NAMALWA (cell line): ENCODE measurements at regions not wholly inside any gene's neighbourhood (a gene's known extent, or its start where the extent isn't known, plus 50 kb on each side); places are given as distances from the start of the nearest gene placed in this dataset.

ENCODE experiments used
- DNase-seq: peaks from one replicate; pipeline ENCODE4 v3.0.0-alpha.2; 2015; ENCODE audit warnings: low spot score

GRCh38 chr9:17970277-17970676, 391.4 kb downstream of the SH3GL2 start:
- DNase-seq: no peak

- DNase-seq: no peak
Measured at GRCh38 chr9:17978773-17979172, 399.9 kb downstream of the SH3GL2 start.

DNA sequence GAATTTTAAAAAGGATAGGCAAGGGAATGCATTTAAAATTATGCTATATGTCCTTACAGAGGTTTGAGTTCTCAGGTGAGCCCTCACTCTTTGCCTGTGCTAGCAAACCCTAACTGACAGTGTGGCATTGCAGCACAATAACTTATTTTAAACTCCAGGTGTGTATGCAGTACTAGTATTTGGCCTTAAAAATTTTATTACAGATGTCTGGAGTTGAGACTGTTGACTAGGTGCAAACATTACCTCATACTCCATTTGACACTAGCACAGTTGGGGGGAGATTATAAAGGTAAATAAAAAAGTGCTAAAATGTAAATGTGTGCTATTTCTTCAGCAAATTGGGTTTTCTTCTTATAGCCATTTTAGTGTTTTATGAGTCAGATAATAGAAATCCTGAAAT, 407.7 kb downstream of the SH3GL2 start:
- no peak for DNase-seq

DNA sequence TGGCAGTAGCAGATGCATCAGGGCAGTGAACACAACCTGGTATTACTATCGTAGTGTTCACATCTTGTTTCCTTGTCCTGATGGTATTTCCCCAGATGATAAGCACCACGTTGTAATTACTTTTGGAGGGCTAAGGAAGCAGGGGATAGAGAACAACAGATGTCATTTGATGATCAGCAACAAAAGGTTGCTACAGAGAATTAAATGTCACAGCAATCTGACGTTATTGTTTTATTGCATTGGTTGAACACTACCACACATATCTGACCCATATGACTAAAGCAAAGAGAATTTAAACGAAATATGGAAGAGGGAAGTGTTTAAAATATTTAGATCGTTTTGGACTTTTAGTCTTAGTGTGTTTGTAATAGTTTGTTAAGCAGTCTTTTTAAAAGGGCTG, 408.3 kb downstream of the SH3GL2 start:
- no peak for DNase-seq

DNA sequence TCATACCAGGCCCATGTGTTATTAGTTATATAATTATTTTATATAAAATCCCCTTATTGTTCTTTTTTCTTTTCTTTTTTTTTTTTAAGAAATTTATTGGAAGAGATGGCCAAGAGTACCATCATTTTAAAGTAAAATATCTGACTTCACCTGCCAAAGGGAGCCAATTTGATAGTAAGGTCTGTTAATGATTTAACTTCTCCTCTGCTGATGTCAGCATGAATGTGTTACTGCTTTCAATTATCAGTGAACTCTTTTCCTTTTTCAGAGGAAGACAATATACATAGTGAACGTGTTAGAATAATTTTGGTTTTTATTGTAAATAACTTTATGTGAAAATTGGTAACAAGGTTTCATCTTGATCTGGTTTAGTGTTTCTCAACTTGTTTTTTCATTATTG, 409.6 kb downstream of the SH3GL2 start:
- DNase-seq: no peak

DNA sequence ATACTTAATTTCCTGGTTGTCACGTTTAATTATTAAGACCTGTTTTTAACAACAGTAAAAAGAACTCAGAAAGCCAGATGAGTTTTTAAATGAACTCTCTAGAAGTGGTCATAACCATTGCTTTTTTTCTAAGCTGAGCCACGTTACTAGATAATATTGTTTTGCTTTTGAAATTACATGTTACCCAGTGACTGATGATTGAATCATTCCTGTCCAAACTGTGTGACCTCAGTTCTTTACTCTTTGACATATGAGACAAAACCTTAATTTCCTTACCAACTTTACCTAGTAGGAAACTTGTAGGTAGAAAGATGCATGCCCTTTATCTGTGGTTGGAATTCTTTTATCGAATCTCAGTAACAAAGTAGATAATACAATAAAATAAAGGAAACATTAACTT, 411.7 kb downstream of the SH3GL2 start:
- no peak for DNase-seq

DNA sequence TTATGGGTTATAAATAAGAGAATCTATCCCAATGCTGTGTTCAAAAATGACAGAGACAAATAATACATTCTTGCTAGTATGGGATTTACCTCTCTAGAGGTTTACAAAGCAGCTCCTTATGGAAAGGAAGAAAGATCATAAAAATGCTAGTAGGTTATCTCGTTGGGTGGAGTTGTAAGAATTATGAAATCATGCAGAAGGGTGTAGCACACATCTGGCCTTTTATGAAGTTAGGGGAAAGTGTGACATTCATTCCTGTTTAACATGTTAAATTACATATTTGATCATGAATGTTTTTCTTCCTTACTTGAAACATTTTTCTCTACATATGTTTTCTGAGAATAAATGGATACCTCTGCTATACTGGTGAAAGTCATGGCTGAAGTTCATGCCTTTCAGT, 414.2 kb downstream of the SH3GL2 start:
- DNase-seq: no peak

- no peak for DNase-seq
Measured at GRCh38 chr9:17994695-17995425, 416.0 kb downstream of the SH3GL2 start.

DNA sequence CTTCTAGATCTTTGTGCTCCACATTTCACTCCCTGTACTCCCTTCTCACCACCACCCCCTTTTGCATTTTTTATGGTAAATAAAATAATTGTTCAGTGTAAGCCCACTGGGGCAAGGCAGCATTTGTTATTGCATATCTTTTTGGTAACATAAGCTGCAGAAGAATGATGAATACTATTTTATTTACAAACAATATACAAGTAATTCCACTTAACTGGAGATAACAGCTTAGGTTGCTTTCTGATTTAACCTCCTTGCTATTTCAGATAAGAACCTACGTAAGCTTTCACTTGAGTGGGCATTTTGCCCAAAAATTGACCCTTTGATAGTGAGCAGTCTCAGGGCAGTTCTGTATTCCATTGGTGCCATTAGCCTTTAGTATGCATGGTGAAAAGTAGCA, 417.9 kb downstream of the SH3GL2 start:
- DNase-seq: no peak

- DNase-seq: no peak
Measured at GRCh38 chr9:18002718-18003438, 424.0 kb downstream of the SH3GL2 start.

- no peak for DNase-seq
Measured at GRCh38 chr9:18006591-18006990, 427.7 kb downstream of the SH3GL2 start.

- DNase-seq: no peak
Measured at GRCh38 chr9:18007621-18008020, 428.8 kb downstream of the SH3GL2 start.

GRCh38 chr9:18009902-18010301, 431.0 kb downstream of the SH3GL2 start:
- no peak for DNase-seq

GRCh38 chr9:18010492-18010891, 431.6 kb downstream of the SH3GL2 start:
- DNase-seq: no peak

DNA sequence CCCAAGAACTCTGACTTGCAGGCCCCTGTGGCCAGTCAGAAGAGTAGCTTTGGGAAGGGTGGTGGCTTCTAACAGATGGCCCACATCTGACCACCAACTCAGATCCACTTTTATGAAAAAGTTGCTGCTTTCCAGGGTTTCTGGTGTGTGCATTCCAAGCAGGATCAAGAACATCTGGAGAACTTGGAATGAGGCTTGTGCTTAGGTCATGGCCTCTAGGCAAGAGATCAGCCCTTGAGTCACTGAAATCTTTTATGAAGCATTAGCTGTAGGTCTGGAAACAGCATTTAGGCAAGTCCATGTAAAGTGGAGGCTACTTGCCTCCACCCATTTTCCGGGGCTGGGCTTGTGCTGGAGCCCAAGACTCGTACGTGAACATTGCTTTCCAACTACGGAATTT, 433.3 kb downstream of the SH3GL2 start:
- DNase-seq: no peak

GRCh38 chr9:18014556-18014955, 435.7 kb downstream of the SH3GL2 start:
- no peak for DNase-seq

DNA sequence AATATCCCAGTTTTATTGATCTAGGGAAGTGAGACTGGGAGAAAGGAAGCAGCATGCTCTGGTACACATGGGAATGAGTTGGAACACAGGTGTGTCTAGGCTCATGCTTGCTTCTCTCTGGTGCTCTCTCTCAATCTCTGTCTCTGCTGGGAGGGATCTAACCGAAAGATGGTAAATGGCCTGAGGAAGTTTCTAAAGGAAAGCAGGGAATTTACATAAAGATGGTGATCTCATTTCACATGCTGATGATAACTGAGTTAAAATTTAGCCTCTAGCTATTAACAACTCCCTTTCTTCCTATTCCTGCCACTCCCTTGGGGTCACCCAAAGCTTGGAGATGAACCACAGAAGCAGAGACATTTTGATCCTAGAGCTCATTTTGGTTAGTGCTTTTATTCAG, 436.2 kb downstream of the SH3GL2 start:
- DNase-seq: no peak

DNA sequence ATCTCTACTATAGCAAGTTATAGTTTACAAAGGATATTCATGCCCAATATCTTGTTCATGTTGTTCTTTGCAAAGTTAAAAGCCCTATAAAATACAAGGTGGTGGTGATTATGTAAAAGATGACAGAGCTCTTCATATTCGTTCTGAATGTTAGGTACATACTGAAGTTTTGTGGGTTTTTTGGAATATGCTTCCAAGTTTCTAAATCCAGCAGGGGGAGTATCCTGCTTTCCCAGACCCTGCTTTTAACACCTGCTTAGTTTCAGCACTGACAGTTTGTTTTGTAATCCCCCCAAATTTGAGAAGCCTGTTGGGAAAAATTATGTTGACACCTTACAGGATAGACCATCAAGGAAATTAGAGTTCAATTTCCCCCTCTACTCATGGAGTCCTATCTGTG, 438.3 kb downstream of the SH3GL2 start:
- no peak for DNase-seq

DNA sequence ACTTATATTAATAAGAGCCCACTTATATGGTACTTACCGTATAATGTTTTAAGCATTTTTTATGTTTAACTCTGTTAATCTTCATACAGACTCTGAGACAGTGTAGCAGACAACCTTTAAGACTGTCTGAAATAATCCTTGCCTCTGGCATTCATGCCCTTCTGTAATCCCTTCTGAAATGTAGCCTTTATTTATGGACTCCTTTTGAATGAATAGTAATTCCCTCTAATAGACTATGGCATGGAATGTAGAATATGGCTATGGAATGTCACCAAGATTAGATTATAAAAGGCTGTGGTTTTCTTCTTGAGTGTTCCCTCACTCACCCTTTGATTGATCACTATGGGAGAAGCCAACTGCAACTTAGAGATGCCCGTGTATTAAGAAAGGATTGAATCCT, 439.4 kb downstream of the SH3GL2 start:
- no peak for DNase-seq

DNA sequence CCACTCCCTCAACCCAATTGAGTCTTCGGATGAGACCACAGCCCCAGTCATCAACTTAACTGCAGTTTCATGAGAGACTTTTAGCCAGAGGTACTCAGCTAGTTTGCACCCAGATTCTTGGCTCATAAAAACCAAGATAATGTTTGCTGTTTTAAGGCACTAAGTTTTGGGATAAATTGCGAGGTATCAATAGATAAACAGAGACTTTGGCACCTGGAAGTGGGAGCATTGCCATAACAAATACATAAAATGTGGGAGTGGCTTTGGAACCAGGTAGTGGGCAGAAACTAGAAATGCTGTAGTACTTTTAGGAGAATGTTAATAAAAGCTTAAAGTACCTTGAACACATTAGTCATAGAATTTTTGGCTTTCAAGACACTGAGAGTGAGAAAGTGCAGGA, 439.8 kb downstream of the SH3GL2 start:
- no peak for DNase-seq

DNA sequence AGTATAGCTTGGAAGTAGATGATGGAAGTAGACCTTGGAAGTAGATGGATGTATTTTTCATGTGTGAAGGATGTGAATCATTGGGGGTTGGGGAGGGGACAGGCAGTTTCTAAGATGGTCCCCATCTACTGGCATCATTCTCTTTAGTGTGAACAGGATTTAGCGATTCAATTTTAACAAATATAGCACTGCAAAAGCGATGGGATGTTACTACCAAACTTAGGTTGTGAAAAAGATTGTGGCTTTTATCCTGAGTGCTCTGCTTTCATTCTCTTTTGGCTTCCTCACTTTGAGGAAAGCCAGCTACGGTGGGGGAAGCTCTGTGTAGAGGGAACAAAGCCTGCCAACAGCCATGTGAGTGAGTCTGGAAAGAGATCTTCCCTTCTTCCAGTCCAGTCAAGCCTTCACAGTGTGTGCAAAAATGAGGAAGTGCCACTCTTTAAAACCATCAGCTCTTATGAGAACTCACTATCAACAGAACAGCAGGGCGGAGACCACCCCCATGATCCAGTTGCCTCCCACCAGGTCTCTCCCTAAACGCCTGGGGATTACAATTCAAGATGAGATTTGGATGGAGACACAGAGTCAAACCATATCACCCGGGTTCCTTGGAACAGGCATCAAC, 441.4 kb downstream of the SH3GL2 start:
- no peak for DNase-seq

- DNase-seq: no peak
Measured at GRCh38 chr9:18022642-18023041, 443.8 kb downstream of the SH3GL2 start.

GRCh38 chr9:18023332-18023731, 444.5 kb downstream of the SH3GL2 start:
- no peak for DNase-seq
